ENCODE measurements at regions not wholly inside any gene's neighbourhood (a gene's known extent, or its start where the extent isn't known, plus 50 kb on each side); places are given as distances from the start of the nearest gene placed in this dataset.

DNA sequence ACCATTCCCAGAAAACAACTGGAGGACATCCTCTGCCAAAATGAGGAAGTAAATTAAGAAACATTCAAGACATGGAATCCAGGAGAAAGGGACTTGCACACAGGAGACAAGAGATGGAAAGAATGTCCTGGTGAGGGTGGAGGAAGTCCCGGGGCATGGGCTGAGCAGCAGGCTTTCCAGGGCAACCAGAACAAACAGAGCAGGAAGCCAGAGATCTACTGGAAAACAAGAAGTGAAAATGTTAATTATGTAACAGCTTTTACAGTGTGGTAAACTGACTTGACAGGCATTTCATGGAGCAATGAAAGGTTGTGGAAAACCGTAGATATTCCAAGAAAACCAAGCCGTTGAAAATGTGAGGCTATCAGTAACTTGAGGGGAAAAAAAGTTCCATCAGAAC, 55.2 kb upstream of the ZNF746 start:
- Histone ChIP-seq H3K9me3 (ENCODE audit: insufficient read depth, low read depth) (no peaks in the 10 kb centered on the region), H3K27me3 (ENCODE audit: insufficient read depth, low read depth) (no peaks in the 10 kb centered on the region), H4K20me1 (ENCODE audit: insufficient read depth) (no peaks in the 10 kb centered on the region), H2AFZ (no peak overlapping the region), H3F3A (ENCODE audit: insufficient read depth, low read depth) (no peaks in the 10 kb centered on the region), H3K27ac (no peak overlapping the region), H3K4me3 (no peak overlapping the region), H3K4me2 (no peak overlapping the region), H3K9me2 (ENCODE audit: insufficient read depth) (no peaks in the 10 kb centered on the region), H3K36me3 (ENCODE audit: low read depth) (peaks cover 21% of the 10 kb centered on the region; the same call in 1 of the 2 replicates), H3K79me2 (ENCODE audit: low read depth) (no peaks in the 10 kb centered on the region), H3K4me1 (replicated peaks; ENCODE audit: insufficient read depth) (no peaks in the 10 kb centered on the region)
- ChIA-PET POLR2A (ENCODE audit: unreplicated experiment) (no interaction called here), CTCF (no interaction called here)
- no TSS peak for BruUV-seq (replicated peaks)
- intact Hi-C loops (cut with micrococcal nuclease; ENCODE audit: unreplicated experiment): no loop called here
- DNase-seq: no peak
- TF ChIP-seq, protein P1, sequence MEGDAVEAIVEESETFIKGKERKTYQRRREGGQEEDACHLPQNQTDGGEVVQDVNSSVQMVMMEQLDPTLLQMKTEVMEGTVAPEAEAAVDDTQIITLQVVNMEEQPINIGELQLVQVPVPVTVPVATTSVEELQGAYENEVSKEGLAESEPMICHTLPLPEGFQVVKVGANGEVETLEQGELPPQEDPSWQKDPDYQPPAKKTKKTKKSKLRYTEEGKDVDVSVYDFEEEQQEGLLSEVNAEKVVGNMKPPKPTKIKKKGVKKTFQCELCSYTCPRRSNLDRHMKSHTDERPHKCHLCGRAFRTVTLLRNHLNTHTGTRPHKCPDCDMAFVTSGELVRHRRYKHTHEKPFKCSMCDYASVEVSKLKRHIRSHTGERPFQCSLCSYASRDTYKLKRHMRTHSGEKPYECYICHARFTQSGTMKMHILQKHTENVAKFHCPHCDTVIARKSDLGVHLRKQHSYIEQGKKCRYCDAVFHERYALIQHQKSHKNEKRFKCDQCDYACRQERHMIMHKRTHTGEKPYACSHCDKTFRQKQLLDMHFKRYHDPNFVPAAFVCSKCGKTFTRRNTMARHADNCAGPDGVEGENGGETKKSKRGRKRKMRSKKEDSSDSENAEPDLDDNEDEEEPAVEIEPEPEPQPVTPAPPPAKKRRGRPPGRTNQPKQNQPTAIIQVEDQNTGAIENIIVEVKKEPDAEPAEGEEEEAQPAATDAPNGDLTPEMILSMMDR (conservative IDR thresholded peaks at IDR 0.05): no peak
- no peak for TF ChIP-seq EZH2 (IDR thresholded peaks at IDR 0.05; ENCODE audit: low read depth)
